Globus pallidus (tissue), 1 donor: ENCODE measurements at regions not wholly inside any gene's neighbourhood (a gene's known extent, or its start where the extent isn't known, plus 50 kb on each side); places are given as distances from the start of the nearest gene placed in this dataset.
A peak's percentile ranks its signal among the peaks of the same experiment; 100 is the strongest.

ENCODE experiments used
- DNase-seq: peaks from one replicate; pipeline ENCODE4 v3.0.0-alpha.2; 2015; ENCODE audit warnings: low spot score

DNA sequence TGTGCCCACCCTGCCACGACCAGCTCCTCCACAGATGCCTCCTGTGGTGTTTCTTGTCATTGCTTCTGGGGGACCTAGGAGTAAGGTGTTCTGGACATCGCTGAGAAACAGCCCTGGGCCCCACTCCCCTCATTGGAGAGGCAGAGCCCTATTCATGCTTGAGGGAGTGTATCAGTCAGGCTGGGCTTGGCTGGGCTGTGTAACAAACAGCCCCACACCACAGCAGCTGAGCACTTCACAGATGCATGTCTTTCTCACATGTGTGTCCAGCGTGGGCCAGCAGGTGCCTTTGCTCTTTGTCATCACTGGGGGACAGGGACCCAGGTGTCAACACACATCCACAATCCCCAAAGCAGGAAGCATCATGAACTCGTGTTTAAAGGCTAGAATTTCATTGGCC, 65.1 kb upstream of the FBRSL1 start:
- no peak for DNase-seq

DNA sequence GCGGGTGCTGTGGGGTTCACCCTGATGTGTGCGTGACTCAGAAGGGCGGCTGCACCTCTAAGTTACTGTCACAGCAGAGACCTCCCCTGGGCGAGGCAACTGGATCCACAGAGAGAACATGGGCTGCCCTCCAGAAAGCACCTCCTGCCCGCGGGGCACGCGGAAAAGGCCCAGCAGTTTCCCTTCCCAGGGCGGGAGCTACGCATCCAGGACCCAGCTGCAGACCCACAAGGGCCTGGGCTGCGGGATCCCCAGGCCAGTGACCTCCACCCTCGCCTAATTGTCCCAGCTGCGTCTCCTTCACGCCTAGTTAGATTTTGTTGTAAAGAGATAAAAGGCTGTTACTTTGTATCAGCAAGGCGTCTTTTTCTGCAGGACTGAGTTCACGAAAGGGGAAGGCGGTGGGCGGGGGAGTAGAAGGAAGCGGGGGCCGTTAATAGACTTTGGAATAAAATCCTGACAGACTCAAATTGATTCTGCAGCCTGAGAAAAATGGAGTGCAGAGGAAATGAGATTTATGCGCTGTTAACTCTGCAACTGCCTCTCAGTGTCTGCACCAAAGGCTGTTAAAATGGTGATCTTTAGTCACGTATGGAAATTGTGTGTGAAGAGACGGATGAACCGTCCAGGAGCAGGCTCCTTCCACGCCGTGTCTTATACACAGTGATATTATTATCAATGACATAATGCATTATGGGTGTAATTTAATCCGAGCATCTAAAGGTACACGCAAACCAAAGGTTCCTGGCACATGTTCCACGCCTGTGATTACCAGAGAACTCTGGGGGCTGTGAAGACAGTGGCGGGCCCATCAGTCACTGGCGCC, 65.9 kb upstream of the FBRSL1 start:
- no peak for DNase-seq

DNA sequence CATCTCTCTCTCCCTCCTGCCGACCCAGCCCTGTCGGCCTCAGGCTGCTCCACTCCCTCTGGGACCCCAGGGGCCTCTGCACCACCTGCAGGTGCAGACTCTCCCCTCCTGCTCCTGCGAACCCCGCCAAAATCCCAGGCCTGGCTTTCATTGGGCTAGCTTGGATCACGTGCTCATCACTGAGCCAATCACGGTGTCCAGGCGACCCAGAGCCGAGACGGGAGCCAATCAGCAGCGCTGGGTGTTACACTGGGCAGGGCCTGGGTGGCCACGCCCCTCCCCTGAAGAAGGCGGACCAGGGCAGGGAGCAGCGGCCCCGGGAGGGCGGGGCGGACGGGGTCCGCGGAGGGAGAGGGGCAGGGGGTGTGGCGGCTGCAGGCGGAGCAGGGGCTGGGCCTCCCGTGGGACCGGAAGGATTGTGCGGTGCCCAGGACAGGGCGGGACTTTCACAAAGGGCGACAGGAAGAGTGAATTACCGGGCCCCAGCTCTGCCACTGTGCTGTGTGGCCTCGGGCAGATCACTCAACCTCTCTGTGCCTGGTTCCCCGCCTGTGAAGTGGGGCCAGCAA, 66.6 kb upstream of the FBRSL1 start:
- DNase-seq, result no peak

DNA sequence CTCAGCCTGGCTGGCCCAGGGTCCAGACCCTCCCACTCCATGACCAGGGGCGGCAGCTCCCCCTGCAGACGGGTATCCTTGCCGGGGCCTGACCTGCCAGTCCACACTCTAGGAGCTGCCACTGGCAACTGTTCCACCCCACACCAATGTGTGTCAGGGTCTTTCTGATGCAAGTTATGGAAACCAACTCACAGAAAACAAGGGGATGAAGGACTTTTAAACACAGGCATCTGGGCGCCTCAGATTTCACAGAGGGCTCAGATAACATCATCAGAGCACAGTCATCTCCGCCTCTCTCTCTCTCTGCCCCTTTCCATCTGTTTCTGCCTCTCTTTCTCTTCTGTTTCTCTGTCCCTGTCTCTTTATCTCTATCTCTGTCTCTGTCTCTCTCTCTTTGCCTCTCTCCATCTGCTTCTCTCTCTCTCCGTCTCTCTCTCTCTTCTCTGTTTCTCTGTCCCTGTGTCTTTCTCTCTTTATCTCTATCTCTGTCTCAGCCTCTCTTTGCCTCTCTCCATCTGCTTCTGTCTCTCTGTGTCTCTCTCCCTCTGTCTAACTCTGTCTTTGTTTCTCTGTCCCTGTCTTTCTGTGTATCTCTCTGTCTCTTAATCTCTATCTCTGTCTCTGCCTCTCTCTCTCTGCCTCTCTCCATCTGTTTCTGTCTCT, 67.4 kb upstream of the FBRSL1 start:
- DNase-seq, result no peak

DNA sequence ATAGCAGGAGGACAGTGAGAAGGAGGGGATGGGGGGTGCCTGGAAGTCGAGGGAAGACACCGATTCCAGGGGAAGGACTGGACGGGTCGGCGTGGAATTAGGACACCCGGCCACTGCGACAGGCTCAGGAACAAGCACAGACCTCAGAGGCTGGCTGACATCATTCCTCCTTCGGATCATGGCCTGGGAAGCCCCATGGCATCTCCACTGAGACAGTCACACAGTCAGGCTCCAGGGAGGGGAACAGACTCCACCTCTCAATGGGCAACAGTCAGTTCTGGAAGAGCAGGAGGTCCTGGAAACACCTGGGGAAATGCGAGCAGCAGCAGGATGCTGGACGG, 67.9 kb upstream of the FBRSL1 start:
- DNase-seq, result no peak

DNA sequence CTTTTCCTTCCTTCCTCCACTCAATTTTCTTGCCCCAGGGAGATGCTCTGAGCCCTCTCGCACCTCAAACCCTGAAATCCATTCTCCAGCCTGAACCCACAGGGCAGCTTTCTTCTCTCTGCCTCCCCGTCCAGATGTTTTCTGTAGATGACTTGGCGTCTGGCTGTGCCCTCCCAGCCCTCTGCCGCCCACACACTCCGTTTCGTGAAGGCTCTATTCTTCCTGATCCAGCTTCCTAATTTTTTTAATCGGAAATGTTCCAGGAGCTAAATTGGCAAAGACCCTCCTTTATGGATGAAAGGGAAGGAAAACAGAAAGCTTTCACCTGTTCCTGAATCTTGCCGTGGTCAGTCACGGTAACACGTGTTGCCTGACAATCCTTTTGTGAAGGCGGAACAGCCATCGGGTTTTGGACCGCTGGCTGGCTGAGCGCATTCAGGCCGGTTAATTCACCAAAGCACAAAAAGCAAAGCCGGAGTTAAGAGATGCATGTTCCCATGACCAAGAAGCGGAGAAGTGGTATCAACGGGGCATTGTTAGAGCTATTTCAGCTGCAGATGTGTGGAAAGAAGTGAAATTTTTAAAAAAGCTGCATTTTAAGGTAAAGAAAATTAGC, 70.2 kb upstream of the FBRSL1 start:
- peak; percentile 16 for DNase-seq

DNA sequence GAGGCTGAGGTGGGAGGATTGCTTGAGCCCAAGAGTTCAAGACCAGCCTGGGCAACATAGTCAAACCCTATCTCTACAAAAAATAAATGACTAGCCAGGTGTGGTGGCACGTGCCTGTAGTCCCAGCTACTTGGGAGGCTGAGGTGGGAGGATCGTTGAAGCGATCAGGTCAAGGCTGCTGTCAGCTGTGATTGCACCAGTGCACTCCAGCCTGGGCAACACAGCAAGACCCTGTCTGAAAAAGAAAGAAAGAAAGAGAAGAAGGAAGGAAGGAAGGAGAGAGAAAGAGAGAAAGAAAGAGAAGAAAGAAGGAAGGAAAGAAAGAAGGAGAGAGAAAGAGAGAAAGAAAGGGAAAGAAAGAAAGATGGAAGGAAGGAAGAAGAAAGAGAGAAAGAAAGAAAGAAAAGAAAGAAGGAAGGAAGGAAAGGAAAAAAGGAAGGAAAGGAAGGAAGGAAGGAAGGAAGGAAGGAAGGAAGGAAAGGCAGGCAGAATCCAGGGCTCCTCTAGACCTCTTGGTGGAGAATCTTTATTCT, 71.5 kb upstream of the FBRSL1 start:
- no peak for DNase-seq

DNA sequence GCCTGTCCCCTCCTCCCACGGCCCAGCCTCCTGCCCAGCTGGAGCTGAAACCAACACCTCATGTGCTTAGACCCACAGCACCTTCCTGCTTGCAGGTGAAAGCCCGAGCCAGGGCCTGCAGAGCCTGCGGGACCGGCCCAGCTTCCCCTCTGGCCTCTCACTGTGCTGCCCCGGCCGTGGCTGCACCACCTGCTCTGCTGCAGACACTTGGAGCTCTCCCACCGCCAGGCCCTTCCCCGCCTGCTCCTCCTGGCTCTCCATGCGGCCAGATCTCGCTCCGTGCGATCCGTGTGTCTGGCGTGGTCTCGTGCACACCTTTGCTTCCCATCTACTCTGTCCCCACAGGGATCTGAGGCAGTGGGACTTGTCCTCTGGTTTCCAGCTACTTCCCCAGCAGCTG, 72.2 kb upstream of the FBRSL1 start:
- no peak for DNase-seq

DNA sequence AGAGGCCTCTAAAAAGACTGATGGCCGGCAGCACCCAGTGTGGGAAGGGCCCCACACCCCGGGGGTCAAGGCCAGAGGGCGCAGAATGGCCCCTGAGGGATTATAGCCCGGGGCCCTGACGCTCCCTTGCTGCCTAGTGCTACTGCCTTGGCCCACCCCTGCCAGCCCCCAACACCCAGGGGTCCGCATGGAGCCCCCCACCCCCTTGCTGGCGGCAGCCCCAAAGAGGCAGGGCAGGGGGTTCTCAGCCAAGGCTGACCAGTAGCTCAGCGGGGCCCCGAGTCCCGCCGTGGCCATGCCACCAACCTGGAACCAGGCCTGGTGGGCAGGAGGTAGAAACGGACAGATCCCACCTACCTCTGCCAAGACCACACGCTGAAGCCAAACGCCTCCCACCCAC, 73.1 kb upstream of the FBRSL1 start:
- DNase-seq, result no peak

DNA sequence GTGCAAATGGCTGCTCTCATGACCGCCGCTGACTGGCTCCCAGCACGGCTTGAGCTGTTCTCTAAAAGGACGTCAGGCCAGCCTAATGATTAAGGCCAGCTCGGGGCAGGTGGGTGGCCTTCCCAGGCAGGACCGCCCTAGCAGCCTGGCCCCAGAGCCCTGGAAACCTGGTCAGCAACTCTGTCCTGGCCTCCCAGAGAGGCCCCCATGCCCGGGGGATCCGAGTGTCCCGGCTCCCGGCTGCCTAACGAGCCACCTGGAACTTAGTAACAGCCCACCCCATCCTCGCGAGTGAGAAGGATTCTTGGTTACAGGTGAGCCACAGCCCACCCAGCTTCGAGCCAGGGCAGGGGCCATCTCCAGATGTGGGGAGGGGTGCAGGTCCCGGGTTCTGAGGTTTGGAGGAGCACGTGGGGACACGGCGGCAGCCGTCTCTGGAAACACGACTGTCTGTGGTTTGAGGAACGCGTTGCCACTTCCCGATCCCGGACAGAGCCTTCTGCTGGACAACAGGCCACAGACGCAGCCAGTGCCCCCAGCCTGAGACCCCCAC, 73.8 kb upstream of the FBRSL1 start:
- DNase-seq, result no peak

DNA sequence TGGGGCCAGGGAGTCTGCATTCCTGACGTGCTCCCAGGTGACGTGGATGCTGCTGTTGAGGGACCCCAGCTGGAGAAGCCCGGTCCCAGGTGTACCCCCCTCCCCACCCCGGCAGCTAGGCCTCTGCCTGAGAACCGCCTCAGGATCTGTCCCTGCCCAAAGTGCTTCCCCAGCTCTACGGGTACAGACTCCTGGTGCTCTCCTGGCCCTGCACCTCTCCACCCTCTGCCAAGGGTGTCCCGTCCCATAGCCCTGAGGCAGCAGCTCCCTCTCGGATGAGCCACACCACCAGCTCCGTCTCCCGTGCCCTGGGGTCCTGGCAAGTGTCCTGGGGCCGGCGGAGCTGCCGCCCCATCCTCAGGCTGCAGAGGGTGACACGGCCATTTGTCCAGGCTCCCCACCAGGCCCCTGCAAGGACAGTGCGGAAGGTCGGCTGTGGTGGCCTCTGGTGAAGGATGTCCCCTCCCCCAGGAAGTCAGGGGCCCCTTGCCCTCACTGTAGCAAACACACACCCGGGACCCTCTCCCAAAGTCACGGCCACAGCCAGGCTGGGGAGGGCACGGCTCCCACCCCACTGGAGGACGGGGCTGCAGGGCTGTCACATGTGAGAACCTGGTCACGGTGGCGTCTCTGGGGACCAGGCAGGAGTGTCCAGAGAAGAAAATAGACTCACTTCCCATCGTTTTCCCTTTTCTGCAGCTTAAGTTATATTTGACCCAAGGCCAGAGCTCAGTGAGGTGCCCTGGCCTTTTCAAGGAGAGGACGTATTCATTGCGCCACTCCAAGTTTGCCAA, 74.4 kb upstream of the FBRSL1 start:
- DNase-seq, result no peak

DNA sequence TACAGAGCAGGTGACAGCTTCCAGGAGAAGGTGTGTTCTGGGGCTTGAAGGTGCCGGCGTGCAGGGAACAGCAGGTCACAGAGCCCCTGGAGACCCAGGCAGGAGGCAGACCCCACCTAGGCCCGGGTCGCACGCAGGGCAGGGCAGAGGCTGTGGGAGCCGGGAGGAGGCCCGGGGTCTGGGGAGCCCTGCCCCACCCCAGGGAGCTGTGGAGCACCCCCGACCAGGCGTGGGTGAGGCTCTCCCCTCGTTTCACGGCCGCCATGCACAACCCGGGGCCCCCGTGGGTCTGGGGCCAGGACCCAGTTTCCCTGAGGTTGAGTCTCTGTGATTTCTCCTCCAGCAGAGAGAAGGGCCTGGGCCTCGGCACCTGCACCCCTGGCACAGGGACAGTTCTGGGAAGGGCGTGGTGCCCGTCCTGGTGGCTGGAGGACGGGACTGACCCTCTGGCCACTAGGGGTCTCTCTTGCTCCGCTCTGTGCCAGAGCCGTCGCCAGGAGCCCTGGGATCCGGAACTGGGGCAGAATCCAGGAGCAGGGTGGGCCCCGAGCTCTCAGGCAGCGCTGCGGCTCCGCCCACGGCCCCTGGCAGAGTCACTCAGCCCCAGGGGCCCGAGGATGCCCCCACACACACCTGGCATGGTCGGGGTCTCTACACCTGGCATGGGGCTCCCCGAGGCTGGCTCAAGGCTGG, 75.2 kb upstream of the FBRSL1 start:
- peak; percentile 59 for DNase-seq

DNA sequence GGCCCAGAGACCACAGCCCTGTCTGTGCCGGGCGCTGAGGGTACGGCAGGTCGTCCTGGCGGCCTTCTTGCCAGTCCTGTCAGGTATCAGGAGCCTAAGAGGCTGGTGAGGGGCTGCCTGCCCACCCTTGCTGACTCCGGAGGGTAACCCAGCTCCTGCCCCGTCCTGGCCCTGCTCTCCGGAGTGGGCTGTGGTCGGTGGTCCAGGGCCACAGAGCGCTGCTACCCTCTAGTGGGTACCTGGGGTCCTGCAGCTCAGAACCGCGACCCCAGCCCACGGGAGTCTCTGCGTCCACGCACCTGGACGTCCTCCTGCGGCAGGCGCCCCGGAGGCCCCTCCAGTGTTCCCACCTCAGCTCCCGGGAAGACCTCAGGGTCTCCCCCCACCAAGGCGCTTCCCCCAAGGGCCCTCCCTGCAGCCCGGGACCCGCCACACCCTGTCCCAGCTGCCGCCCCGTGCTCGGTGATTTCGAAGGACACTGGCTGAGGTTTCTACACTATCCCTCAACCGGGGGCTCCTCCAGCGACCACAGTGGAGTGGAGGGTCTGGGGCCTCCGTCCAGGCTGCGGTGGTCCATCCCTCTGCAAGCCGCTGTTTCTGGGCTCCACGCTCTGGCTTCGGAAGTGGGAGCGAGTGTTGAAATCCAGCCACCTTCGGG, 75.9 kb upstream of the FBRSL1 start:
- no peak for DNase-seq

DNA sequence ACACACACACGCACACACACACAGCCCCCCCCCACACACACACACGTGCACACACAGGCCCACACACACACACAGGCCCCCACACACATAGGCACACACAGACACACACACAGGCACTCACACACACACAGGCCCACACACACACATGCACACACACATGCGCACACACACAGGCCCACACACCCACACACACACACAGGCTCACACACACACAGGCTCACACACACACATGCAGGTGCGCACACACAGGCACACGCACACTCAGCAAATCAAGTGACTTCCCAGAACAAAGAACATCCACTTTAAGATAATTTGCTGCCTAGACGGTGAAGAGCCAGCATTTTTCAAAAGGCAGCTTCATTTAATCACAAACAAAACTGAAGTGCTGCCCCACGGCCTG, 78.5 kb upstream of the FBRSL1 start:
- no peak for DNase-seq

DNA sequence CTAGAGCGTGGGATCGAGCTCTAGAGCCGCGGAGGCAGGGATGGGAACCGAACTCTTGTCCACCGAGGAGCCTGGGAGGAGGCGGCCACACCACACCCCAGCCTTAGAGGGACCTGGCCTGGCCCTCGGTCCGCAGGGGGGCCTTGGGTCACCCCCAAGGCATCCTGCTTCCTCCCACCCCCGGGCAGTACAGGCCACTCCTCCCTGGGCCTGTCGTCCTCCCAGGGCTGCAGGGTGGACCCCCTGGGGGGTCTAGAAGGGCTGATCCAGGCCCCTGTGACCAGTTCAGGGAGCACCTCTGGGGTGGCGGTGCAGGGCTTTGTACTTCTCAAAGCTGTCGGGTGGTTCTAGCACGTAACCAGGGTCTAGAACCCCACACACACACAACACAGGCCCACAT, 79.1 kb upstream of the FBRSL1 start:
- DNase-seq, result no peak

DNA sequence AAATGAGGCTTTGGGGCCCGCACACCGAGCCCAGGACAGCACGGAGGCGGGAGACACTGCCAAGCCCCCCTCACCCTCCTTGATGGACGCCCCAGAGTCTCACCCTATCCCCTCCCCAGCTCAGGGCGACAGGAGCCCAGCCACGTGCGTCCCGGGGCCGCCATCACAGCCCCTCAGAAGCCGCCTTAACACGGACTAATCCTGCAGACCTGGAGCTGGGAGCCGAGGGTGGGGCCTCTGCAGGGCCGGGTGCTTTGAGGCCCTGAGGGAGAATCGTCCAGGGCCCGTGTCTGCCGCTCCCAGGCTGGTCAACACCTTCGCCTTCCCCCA, 79.7 kb upstream of the FBRSL1 start:
- DNase-seq, result no peak

DNA sequence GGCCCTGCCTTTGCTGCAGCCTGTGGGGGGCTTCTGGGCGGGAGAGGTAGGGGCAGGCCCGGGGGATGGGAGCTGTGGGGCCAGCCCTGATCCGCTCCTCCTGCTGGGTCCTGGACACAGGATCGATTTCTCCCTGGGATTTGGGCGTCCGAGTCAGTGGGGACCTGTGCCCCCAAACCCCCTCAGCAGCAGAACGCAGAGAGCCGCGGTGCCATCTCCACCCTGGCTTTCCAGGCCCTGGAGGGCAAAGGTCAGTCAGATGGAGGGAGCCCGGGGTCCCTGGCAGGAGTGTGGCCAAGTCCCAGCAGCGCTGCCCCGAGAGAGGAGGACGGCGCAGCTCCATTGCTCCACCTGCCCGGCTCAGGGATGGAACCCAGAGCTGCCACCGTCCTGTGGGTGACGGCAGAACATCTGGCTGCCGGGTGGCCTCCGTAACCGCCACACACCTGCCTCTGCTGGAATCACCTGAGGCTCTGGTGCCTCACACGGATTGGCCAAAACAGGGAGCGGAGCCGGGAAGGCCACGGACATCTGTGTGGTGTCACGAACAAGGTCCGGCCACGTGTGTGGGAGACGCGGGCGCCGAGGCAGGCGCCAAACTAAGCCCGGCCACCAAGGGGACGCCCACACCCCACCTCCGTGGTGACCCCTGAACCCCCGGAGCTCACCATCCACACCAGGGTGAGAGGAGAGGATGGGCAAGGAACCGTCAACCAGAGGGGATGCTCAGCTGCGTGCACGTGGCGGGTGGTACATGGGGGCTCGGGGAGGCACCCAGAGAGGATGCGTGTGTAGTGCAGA, 80.3 kb upstream of the FBRSL1 start:
- no peak for DNase-seq

DNA sequence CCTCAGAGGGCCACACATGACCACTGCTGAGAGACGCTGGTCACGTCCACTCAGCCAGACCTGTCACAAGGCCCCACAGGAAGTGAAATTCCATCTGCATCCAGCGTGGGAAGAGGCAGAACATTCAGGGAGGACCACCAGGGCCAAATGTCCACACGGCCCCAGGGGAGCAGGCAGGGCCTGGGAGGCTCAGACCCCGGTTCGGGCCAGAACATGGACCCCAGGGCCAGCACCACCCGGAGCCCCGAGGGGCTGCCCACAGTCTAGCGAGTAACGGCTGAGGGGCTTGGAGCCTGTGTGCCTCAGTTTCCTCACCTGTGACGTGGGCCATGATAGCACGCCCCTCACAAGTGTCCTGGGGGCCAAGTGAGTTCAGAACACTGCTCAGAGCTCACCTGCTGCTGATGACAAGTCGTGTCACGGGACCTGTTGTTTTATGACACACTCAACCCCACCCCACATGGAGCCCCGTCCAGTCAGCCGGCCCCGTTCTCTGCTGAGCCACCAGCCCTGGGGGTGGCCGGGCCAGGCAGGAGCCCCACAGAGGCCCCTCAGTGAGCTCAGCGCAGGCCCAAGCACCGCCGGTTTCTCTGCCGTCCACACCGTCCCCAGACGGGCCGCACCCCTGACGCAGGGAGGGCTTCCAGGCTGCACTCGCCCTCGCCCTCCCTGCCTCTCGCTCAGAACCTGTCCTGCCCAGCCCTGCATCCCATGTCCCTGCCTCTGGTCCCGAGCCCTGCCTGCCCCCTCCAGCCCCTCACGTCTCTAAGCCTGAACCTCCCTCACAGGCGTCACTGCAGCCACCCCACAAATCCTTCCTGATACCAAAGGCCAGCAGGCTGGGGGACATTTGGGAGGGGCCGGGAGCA, 79.5 kb upstream of the GALNT9 start:
- DNase-seq, result no peak

DNA sequence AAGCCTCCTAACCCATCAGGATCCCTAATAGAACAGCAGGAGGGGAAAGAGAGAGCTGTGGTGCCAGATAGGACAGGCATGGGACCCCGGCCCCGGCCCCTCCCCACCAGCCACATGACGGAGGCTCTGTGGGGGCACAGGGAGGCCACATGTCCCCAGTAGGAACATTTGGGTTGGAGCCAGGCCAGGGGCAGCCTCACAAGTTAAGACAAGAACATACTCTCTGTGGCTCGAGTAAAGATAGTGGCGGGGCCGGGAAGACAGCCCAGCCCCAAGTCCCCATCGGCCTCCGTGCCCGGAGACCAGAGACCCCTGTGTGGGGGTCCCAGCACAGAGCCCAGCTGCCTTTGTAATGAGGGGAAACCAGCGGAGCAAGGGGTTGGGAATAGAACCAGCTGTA, 78.6 kb upstream of the GALNT9 start:
- DNase-seq, result no peak
